Esophagus muscularis mucosa (tissue), 4 donors: ENCODE measurements at regions not wholly inside any gene's neighbourhood (a gene's known extent, or its start where the extent isn't known, plus 50 kb on each side); places are given as distances from the start of the nearest gene placed in this dataset.

ENCODE experiments used
- DNase-seq: peaks from one replicate; pipeline ENCODE4 v3.0.0-alpha.2; 2017; ENCODE audit errors: extremely low spot score
- H3K27ac ChIP-seq, 4 donors: fragments of 200-600 bp; sonication (generic); replicated peaks in 1 of 4; 1 replicate in 3 of 4; 2 replicates in 1 of 4; pipeline ENCODE4 v1.5.1; 2016 to 2019; ENCODE audit warnings: mild to moderate bottlenecking in 1 of 4
- H3K27me3 ChIP-seq, 4 donors: fragments of 200-600 bp; sonication (generic); one replicate each; pipeline versions ENCODE4 v1.5.1 to v1.6.0; 2016 to 2019
- H3K36me3 ChIP-seq, 4 donors: fragments of 200-600 bp; sonication (generic); one replicate each; pipeline ENCODE4 v1.5.1; 2016 to 2019
- H3K4me1 ChIP-seq, 4 donors: fragments of 200-600 bp; sonication (generic); one replicate each; pipeline ENCODE4 v1.5.1; 2016 to 2019
- H3K4me3 ChIP-seq, 4 donors: fragments of 200-600 bp; sonication (generic); 1 replicate in 2 of 4; 2 replicates in 2 of 4; pipeline ENCODE4 v1.5.1; 2016 to 2019; ENCODE audit warnings: mild to moderate bottlenecking in 4 of 4, moderate library complexity in 1 of 4
- H3K9me3 ChIP-seq, 4 donors: fragments of 200-600 bp; sonication (generic); 1 replicate in 3 of 4; 2 replicates in 1 of 4; pipeline ENCODE4 v1.5.1; 2016 to 2019
- EP300 ChIP-seq: sonication (generic); formaldehyde crosslinking; IDR thresholded peaks from one replicate; pipeline ENCODE4 v1.6.1; 2017; ENCODE audit warnings: antibody characterized with exemption
- POLR2A ChIP-seq: fragments of 450-650 bp; IDR thresholded peaks from one replicate; pipeline ENCODE4 v1.6.1; 2017; ENCODE audit warnings: antibody characterized with exemption, moderate library complexity, mild to moderate bottlenecking, low read depth
- POLR2AphosphoS5 ChIP-seq, 2 donors: sonication (generic); formaldehyde crosslinking; IDR thresholded peaks; one replicate each; pipeline ENCODE4 v1.6.1; 2017; ENCODE audit warnings: antibody characterized with exemption in 2 of 2
- WGBS: methylation state at CpG from one replicate; pipeline ENCODE4 v1.1.5; 2018; 5-methylcytosine and 5-hydroxymethylcytosine counted together
- intact Hi-C: fragments of 100-400 bp; cut with DNase I; formaldehyde crosslinking; loops from one replicate; pipeline ENCODE4 v1.15.1; 2023
- TF ChIP-seq, protein P1 (sequence below), 3 experiments: fragments of 200-600 bp in 2 of 3; fragments of 450-650 bp in 1 of 3; sonication (generic) in 2 of 3; IDR thresholded peaks; one replicate each; pipeline ENCODE4 v1.5.1; 2017 to 2019; ENCODE audit warnings: antibody characterized with exemption in 3 of 3, mild to moderate bottlenecking in 2 of 3, moderate library complexity in 1 of 3

GRCh38 chr5:165290535-165290934 is 1785.1 kb downstream of the MAT2B start:
- intact Hi-C loops = no loop called here
- Histone ChIP-seq H3K27ac (no peak overlapping the region), H3K4me1 (no peaks in the 10 kb centered on the region), H3K9me3 (no peaks in the 10 kb centered on the region), H3K27me3 (no peaks in the 10 kb centered on the region), H3K4me3 (no peak overlapping the region), H3K36me3 (no peaks in the 10 kb centered on the region)
- no peak for DNase-seq
- TF ChIP-seq, protein P1, sequence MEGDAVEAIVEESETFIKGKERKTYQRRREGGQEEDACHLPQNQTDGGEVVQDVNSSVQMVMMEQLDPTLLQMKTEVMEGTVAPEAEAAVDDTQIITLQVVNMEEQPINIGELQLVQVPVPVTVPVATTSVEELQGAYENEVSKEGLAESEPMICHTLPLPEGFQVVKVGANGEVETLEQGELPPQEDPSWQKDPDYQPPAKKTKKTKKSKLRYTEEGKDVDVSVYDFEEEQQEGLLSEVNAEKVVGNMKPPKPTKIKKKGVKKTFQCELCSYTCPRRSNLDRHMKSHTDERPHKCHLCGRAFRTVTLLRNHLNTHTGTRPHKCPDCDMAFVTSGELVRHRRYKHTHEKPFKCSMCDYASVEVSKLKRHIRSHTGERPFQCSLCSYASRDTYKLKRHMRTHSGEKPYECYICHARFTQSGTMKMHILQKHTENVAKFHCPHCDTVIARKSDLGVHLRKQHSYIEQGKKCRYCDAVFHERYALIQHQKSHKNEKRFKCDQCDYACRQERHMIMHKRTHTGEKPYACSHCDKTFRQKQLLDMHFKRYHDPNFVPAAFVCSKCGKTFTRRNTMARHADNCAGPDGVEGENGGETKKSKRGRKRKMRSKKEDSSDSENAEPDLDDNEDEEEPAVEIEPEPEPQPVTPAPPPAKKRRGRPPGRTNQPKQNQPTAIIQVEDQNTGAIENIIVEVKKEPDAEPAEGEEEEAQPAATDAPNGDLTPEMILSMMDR (IDR thresholded peaks at IDR 0.05) = no peak
- TF ChIP-seq EP300 (no peak), POLR2AphosphoS5 (IDR thresholded peaks at IDR 0.05) (no peak), POLR2A (no peak)
- WGBS = 41% methylated on average over 2 of the region's 2 CpGs

DNA sequence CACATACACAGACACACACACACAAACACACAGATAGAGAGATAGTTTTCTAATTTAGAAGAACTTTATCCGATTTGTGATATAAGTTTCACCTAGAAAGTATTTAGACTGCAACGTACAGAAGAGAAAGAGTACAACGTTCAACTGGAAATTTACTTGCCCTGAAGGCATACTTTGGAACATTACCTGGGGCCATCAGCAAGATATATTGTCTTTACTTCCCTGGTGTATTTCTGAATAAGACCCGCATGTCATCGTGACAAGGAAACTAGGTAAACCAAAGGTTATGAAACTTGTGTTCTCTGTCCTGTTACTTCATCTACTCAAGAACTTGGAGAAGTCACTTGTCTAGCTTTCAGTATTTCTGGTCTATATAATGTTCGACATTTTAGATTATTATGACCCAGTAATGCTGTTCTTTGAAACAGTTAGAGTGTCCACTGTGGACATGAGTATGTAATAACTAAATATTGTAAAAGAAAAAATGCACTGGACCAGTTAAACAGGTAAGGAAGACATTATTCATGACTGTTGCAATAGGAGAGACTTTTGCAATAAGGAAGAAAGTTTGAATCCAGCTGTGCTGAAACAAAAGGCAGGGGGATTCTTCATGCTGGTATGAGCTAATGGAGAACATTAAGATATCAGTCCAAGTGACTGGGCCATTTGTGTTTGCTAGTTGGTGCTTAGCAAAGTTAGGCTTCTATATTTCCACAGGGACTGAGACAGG is 1791.1 kb downstream of the MAT2B start:
- TF ChIP-seq, protein P1 (IDR thresholded peaks at IDR 0.05) = no peak
- TF ChIP-seq POLR2AphosphoS5 (IDR thresholded peaks at IDR 0.05) (no peak), EP300 (no peak), POLR2A (no peak)
- Histone ChIP-seq H3K4me3 (no peak overlapping the region), H3K4me1 (no peaks in the 10 kb centered on the region), H3K36me3 (no peaks in the 10 kb centered on the region), H3K9me3 (no peaks in the 10 kb centered on the region), H3K27ac (no peak overlapping the region), H3K27me3 (no peaks in the 10 kb centered on the region)
- WGBS = 93% methylated on average over 6 of the region's 6 CpGs
- intact Hi-C loops = no loop called here
- no peak for DNase-seq

DNA sequence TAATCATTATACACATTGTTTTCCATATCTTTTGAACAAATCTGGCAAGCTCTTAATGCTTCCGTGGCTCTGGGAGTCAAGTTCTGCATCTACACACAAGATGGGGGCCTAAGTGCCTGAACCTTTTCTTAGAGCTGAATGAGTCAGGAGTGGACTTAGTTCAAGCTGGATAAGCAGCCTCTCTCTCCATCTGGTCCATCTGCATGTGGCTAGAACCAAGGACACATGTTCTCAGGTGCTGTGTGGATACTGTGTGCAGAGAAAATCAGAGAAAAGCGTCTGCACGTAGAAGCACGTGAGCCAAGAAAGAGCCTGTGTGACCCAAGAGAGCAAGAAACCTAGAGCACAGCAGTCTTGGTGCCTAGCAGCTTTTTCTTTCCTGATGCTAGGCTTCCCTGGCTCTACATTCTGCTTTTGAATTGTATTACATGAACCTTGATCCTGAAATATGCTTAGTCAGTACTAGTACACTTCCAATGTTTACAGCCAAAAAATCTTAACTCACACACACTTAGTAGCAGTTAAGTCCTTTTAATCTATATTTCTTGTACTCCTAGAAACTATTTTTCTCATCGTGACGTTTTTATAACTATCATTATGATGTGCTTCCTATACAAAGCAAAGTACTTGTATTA is 1798.9 kb downstream of the MAT2B start:
- H3K4me1 ChIP-seq = no peaks in the 10 kb centered on the region
- no peak for DNase-seq
- 86% methylated on average over 6 of the region's 6 CpGs for WGBS
- no peaks in the 10 kb centered on the region for H3K36me3 ChIP-seq
- no peaks in the 10 kb centered on the region for H3K27me3 ChIP-seq
- TF ChIP-seq POLR2AphosphoS5 (IDR thresholded peaks at IDR 0.05) (no peak), POLR2A (no peak), EP300 (no peak)
- TF ChIP-seq, protein P1 (IDR thresholded peaks at IDR 0.05) = no peak
- H3K27ac ChIP-seq = no peak overlapping the region
- no peaks in the 10 kb centered on the region for H3K9me3 ChIP-seq
- intact Hi-C loops = no loop called here
- H3K4me3 ChIP-seq = no peak overlapping the region

GRCh38 chr5:165305596-165305995 is 1800.2 kb downstream of the MAT2B start:
- Histone ChIP-seq H3K4me3 (no peak overlapping the region), H3K4me1 (no peaks in the 10 kb centered on the region), H3K27ac (no peak overlapping the region), H3K27me3 (no peaks in the 10 kb centered on the region), H3K9me3 (no peaks in the 10 kb centered on the region), H3K36me3 (no peaks in the 10 kb centered on the region)
- intact Hi-C loops = no loop called here
- DNase-seq = no peak
- WGBS = 62% methylated on average over 6 of the region's 6 CpGs
- TF ChIP-seq POLR2A = no peak
- TF ChIP-seq POLR2AphosphoS5 (IDR thresholded peaks at IDR 0.05) = no peak
- TF ChIP-seq, protein P1 (IDR thresholded peaks at IDR 0.05) = no peak
- no peak for TF ChIP-seq EP300

GRCh38 chr5:165309446-165309845 is 1804.0 kb downstream of the MAT2B start:
- 79% methylated on average over 3 of the region's 3 CpGs for WGBS
- Histone ChIP-seq H3K27me3 (no peaks in the 10 kb centered on the region), H3K4me3 (no peak overlapping the region), H3K4me1 (no peaks in the 10 kb centered on the region), H3K27ac (no peak overlapping the region), H3K36me3 (no peaks in the 10 kb centered on the region), H3K9me3 (no peaks in the 10 kb centered on the region)
- TF ChIP-seq EP300 (no peak), POLR2A (no peak), POLR2AphosphoS5 (IDR thresholded peaks at IDR 0.05) (no peak)
- TF ChIP-seq, protein P1 (IDR thresholded peaks at IDR 0.05) = no peak
- no peak for DNase-seq
- intact Hi-C loops = no loop called here
